GM23338 (cell line): ENCODE measurements at regions not wholly inside any gene's neighbourhood (a gene's known extent, or its start where the extent isn't known, plus 50 kb on each side); places are given as distances from the start of the nearest gene placed in this dataset.
A peak's percentile ranks its signal among the peaks of the same experiment; 100 is the strongest.

Source experiments
- ATAC-seq: fragments of 200-7000 bp; cut with Tn5 transposase; 3 replicates; pipeline ENCODE4 v1.9.1; 2020
- DNase-seq: peaks from one replicate; pipeline ENCODE4 v3.0.0-alpha.2; 2015; ENCODE audit warnings: low spot score
- H2AFZ ChIP-seq: fragments of 200-600 bp; sonication (generic); 2 replicates; pipeline ENCODE4 v1.8.0; 2016; ENCODE audit warnings: antibody characterized with exemption, mild to moderate bottlenecking, moderate library complexity
- H3F3A ChIP-seq: fragments of 200-600 bp; sonication (generic); replicated peaks from 2 replicates; pipeline ENCODE4 v1.8.0; 2017; ENCODE audit warnings: antibody characterized with exemption, mixed run types, low read depth
- H3K27ac ChIP-seq: fragments of 200-600 bp; sonication (generic); 2 replicates; pipeline ENCODE4 v1.6.1; 2016; ENCODE audit warnings: low read depth
- H3K27me3 ChIP-seq: fragments of 200-600 bp; sonication (generic); 2 replicates; pipeline ENCODE4 v1.8.0; 2016; ENCODE audit warnings: mild to moderate bottlenecking, mixed run types, moderate library complexity; ENCODE audit not compliant: insufficient read depth
- H3K36me3 ChIP-seq: fragments of 200-600 bp; sonication (generic); 2 replicates; pipeline ENCODE4 v1.8.0; 2016; ENCODE audit warnings: mild to moderate bottlenecking; ENCODE audit not compliant: insufficient read depth
- H3K4me1 ChIP-seq: fragments of 200-600 bp; sonication (generic); 2 replicates; pipeline ENCODE4 v1.8.0; 2016; ENCODE audit warnings: mild to moderate bottlenecking, moderate library complexity; ENCODE audit not compliant: insufficient read depth
- H3K4me2 ChIP-seq: fragments of 200-600 bp; sonication (generic); 2 replicates; pipeline ENCODE4 v1.7.1; 2017; ENCODE audit warnings: mixed run types
- H3K4me3 ChIP-seq: fragments of 200-600 bp; sonication (generic); 2 replicates; pipeline ENCODE4 v1.6.1; 2016; ENCODE audit warnings: mixed run types
- H3K79me2 ChIP-seq: fragments of 200-600 bp; sonication (generic); replicated peaks from 2 replicates; pipeline ENCODE4 v1.8.0; 2017; ENCODE audit warnings: mild to moderate bottlenecking; ENCODE audit not compliant: insufficient read depth
- H3K9me2 ChIP-seq: fragments of 200-600 bp; sonication (generic); 2 replicates; pipeline ENCODE4 v1.8.0; 2017; ENCODE audit not compliant: insufficient read depth
- H4K20me1 ChIP-seq: fragments of 200-600 bp; sonication (generic); replicated peaks from 2 replicates; pipeline ENCODE4 v1.8.0; 2017; ENCODE audit warnings: mild to moderate bottlenecking; ENCODE audit not compliant: insufficient read depth
- H3K27ac Mint-ChIP-seq: 2 replicates; pipeline ENCODE4 v1.8.0; 2020; ENCODE audit warnings: inconsistent platforms, mild to moderate bottlenecking, moderate library complexity, mixed read lengths
- H3K27me3 Mint-ChIP-seq: 3 replicates; pipeline ENCODE4 v1.8.0; 2022; ENCODE audit warnings: low read depth, mild to moderate bottlenecking, moderate library complexity, mixed read lengths, inconsistent platforms; ENCODE audit not compliant: insufficient read depth, poor library complexity
- H3K36me3 Mint-ChIP-seq: 3 replicates; pipeline ENCODE4 v1.8.0; 2021; ENCODE audit warnings: low read depth, mild to moderate bottlenecking, inconsistent platforms, moderate library complexity, mixed read lengths
- H3K4me1 Mint-ChIP-seq: 3 replicates; pipeline ENCODE4 v1.8.0; 2020; ENCODE audit warnings: mild to moderate bottlenecking, inconsistent platforms, mixed read lengths
- H3K4me3 Mint-ChIP-seq: 3 replicates; pipeline ENCODE4 v1.8.0; 2021; ENCODE audit warnings: moderate library complexity, mild to moderate bottlenecking, inconsistent platforms, mixed read lengths
- H3K9me3 Mint-ChIP-seq: 3 replicates; pipeline ENCODE4 v1.8.0; 2020; ENCODE audit warnings: moderate library complexity, mild to moderate bottlenecking, inconsistent platforms, mixed read lengths
- CREB1 ChIP-seq: fragments of 250-450 bp; sonication (Bioruptor Pico); IDR thresholded peaks from 2 replicates; pipeline ENCODE4 v1.5.0; 2020; ENCODE audit warnings: low read depth, mild to moderate bottlenecking, moderate library complexity
- CTCF ChIP-seq, 2 experiments: fragments of 200-600 bp in 1 of 2; sonication (generic) in 1 of 2; conservative IDR thresholded peaks; 2 replicates each; pipeline versions ENCODE4 v1.5.1 to v1.6.1; 2016 to 2017; ENCODE audit warnings: antibody characterized with exemption in 2 of 2, low read depth in 2 of 2, mild to moderate bottlenecking in 2 of 2, moderate library complexity in 1 of 2
- ETS1 ChIP-seq: IDR thresholded peaks from 2 replicates; pipeline ENCODE4 v1.6.1; 2016; ENCODE audit warnings: antibody characterized with exemption
- EZH2 ChIP-seq: fragments of 200-600 bp; sonication (generic); IDR thresholded peaks from one replicate; pipeline ENCODE4 v1.8.0; 2017; ENCODE audit warnings: antibody characterized with exemption, mild to moderate bottlenecking, low read depth; ENCODE audit not compliant: unreplicated experiment
- EZH2phosphoT487 ChIP-seq: fragments of 200-600 bp; sonication (generic); IDR thresholded peaks from one replicate; pipeline ENCODE4 v1.8.1; 2018; ENCODE audit warnings: antibody characterized with exemption; ENCODE audit not compliant: unreplicated experiment
- JUNB ChIP-seq: IDR thresholded peaks from one replicate; pipeline ENCODE4 v1.6.1; 2016; ENCODE audit warnings: antibody characterized with exemption; ENCODE audit not compliant: unreplicated experiment
- NANOG ChIP-seq: IDR thresholded peaks from 2 replicates; pipeline ENCODE4 v1.6.1; 2016; ENCODE audit warnings: antibody characterized with exemption, borderline replicate concordance
- POLR2AphosphoS5 ChIP-seq: IDR thresholded peaks from 2 replicates; pipeline ENCODE4 v1.6.1; 2016; ENCODE audit warnings: antibody characterized with exemption, low read depth
- REST ChIP-seq: IDR thresholded peaks from one replicate; pipeline ENCODE4 v1.6.1; 2018; ENCODE audit warnings: antibody characterized with exemption; ENCODE audit not compliant: unreplicated experiment
- STAT1 ChIP-seq: IDR thresholded peaks from one replicate; pipeline ENCODE4 v1.6.1; 2016; ENCODE audit warnings: antibody characterized with exemption; ENCODE audit not compliant: unreplicated experiment
- ZNF114 ChIP-seq: fragments of 250-450 bp; sonication (Bioruptor Pico); IDR thresholded peaks from 2 replicates; pipeline ENCODE4 v1.5.0; 2020; ENCODE audit warnings: mild to moderate bottlenecking, moderate library complexity
- ZNF331 ChIP-seq: fragments of 250-450 bp; sonication (Bioruptor Pico); IDR thresholded peaks from 2 replicates; pipeline ENCODE4 v1.5.0; 2020; ENCODE audit warnings: low read depth, mild to moderate bottlenecking, moderate library complexity
- ZNF462 ChIP-seq: fragments of 250-450 bp; sonication (Bioruptor Pico); IDR thresholded peaks from 2 replicates; pipeline ENCODE4 v1.5.0; 2020; ENCODE audit warnings: mild to moderate bottlenecking, moderate library complexity

GRCh38 chr2:140064243-140064642 lies 1284.1 kb upstream of the NXPH2 start:
- TF ChIP-seq NANOG (no peak), EZH2 (no peak), JUNB (no peak), ZNF462 (CRISPR knock-in tag) (no peak), POLR2AphosphoS5 (no peak), STAT1 (no peak), ETS1 (no peak), REST (no peak), CTCF (conservative IDR thresholded peaks at IDR 0.05; ENCODE audit: low read depth in 2 of 2) (no peak), EZH2phosphoT487 (no peak), ZNF331 (CRISPR knock-in tag) (no peak), ZNF114 (CRISPR knock-in tag) (no peak), CREB1 (CRISPR knock-in tag) (no peak)
- no peaks in the 10 kb centered on the region for H3K27me3 ChIP-seq
- H3K36me3 ChIP-seq: no peaks in the 10 kb centered on the region
- no peaks in the 10 kb centered on the region for H4K20me1 ChIP-seq
- Mint-ChIP-seq H3K9me3 (no peaks in the 10 kb centered on the region), H3K27me3 (peaks cover 2% of the 10 kb centered on the region), H3K4me1 (peaks cover 7% of the 10 kb centered on the region), H3K27ac (peak overlapping the region; percentile 0; the same call in 1 of the 2 replicates), H3K4me3 (no peak overlapping the region), H3K36me3 (no peaks in the 10 kb centered on the region)
- H3K4me3 ChIP-seq: no peak overlapping the region
- no peak for DNase-seq
- no peak overlapping the region for H3K4me2 ChIP-seq
- no peaks in the 10 kb centered on the region for H3K4me1 ChIP-seq
- no peaks in the 10 kb centered on the region for H3K9me2 ChIP-seq
- ATAC-seq: no peak
- H3F3A ChIP-seq: no peaks in the 10 kb centered on the region
- peak overlapping the region; percentile 84 for H2AFZ ChIP-seq
- no peak overlapping the region for H3K27ac ChIP-seq
- no peaks in the 10 kb centered on the region for H3K79me2 ChIP-seq
